Limb (tissue), 2 donors: ENCODE measurements at regions not wholly inside any gene's neighbourhood (a gene's known extent, or its start where the extent isn't known, plus 50 kb on each side); places are given as distances from the start of the nearest gene placed in this dataset.
"Not testable (repeated sequence)": the region's sequence is repeated elsewhere in the genome, so short reads cannot be mapped to it uniquely, and the experiment has no call there.

ENCODE experiments used
- DNase-seq, 2 donors: peaks; one replicate each; pipeline ENCODE4 v3.0.0-alpha.2; 2016; ENCODE audit errors: extremely low spot score in 2 of 2

- peak in 1 of 2 donors; percentile 46 for DNase-seq
These were observed 612.2 kb downstream of the IQCM start for GRCh38 chr4:149203256-149204001.

GRCh38 chr4:149202117-149202516 lies 613.5 kb downstream of the IQCM start:
- peak in 1 of 2 donors; percentile 59 for DNase-seq

GRCh38 chr4:149199594-149199993 lies 616.0 kb downstream of the IQCM start:
- no peak for DNase-seq

DNA sequence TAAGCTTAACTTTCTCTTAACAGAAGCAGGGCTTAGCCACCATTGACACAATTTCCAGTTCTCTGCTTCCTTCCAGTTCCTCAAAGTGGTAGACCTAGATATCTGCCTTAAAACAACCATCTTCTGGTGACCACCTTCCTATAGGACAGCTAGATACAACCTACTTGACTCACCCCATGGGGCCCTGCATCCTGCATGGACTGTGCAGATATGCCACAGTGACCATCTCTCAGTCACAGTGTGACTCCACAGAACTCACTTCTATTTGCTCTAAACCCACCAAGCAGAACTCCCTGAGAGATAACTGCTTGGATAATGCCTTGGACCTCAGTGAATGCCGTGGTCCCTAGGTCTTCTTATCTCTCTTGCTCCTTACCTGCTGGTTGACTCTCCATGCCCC lies 621.6 kb downstream of the IQCM start:
- no peak for DNase-seq

DNA sequence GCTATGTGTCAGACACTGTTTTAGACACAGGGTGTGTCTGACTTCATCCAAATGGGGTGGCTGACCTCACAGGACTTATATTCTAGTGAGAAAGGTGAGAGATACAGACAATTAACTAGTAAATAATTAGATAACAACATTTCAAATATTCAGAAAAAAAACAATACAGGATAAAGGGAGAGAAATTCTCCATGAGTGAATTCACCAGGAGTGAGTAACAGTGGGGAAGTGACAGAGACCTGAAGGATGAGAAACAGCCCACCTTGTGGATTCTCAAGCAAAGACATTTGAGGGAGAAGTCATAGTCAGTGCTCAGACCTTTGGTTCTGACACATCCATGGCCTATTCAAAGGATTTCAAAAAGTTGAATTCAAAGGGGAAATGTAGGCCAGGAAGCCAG lies 627.9 kb downstream of the IQCM start:
- no peak for DNase-seq

- no peak for DNase-seq
These were observed 632.0 kb downstream of the IQCM start for GRCh38 chr4:149183638-149184037.

DNA sequence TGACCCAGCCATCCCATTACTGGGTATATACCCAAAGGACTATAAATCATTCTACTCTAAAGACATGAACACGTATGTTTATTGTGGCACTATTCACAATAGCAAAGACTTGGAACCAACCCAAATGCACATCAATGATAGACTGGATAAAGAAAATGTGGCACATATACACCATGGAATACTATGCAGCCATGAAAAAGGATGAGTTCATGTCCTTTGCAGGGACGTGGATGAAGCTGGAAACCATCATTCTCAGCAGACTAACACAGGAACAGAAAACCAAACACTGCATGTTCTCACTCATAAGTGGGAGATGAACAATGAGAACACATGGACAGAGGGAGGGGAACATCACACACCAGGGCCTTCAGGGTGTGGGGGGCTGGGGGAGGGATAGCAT lies 634.2 kb downstream of the IQCM start:
- not testable (repeated sequence) for DNase-seq

GRCh38 chr4:149176039-149176438 lies 639.6 kb downstream of the IQCM start:
- no peak for DNase-seq

GRCh38 chr4:149175549-149175948 lies 640.1 kb downstream of the IQCM start:
- no peak for DNase-seq

DNA sequence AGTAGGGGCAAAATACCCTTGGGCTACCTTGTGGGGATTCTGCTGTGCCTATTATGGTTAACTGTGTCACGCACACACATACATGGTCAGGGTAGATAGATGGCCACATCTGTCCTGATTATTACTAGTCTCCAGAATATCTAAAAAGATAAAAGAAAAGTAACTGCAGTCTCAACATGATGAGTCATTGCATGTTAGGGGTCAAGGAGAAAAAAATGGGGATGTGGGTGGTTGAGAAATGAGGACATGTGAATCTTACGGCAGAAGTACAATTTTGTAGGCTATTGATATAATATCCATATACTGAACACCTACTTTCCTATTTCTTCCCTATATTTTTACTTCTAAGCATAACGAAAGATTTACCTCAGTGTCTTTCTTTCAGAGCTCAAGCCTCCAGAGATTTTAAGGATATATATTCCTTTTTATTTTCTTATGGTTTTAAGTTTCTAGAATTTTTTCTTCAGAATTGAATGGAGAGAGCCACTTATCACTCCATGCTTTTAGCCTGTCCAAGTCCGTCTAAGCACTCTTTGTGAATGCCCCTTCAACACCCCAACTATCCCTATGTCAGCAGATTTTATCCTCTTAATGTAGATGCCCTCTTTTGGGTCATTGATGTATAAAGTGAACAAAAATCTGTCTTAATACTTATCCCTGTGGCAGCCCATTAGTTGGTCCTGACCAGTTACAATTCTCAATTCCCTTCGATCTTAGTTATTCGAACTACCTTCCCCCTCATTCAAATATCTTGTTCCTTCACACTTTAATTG lies 642.2 kb downstream of the IQCM start:
- DNase-seq: no peak

DNA sequence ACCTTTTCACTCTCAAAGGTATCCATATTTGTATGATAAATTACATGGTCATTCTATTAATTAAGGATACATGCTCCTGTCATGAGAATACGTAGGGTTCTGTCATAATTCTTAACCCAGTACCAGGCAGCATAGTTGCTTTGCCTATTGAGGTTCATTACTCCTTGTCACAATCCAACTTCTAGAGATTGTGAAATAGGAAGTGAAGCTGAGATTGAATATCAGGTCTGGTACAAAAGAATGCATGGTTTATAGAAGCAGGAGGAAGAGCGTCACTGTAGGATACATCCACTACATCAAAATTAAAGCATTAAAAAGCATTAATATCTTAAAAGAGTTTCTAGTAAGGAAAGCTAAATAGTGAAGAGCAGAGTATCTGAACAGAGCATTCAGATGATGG lies 647.0 kb downstream of the IQCM start:
- no peak for DNase-seq

DNA sequence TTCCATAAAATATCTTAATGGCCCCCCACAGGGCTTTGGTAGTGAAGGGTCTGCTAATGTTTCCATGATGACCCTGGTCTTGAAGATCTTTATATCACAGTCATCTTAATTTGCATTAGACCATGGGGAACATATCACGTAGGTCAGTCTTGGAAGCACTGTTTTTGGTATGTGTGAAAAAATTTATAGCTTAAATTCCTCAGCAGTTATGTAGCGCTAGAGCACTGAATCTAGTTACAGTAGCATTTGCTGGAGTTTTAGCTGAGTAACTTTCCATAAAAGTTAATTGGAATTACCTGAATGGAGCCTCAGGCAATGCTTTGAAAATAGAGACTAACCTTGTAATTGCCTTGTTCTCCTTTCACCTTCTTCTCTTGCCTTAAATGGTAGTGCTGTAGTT lies 648.8 kb downstream of the IQCM start:
- DNase-seq: no peak

DNA sequence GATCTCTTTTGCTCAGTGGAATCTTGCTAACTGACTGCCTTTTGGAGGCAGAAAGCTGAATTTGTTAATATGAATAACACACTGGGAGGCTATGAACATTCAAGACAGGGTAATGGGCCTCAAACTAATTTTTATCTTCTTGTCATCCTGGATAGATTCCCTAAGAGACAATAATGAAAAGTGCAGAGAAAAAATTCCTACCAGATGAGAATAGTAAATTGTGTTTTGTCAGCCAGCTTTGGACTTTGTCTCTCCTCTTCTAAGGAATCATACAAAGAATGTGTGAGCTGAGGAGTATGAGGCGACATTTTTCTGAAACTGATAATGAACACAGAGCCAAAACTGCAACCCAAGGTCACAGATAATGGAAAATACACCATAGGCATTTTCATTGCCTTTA lies 649.3 kb downstream of the IQCM start:
- no peak for DNase-seq

DNA sequence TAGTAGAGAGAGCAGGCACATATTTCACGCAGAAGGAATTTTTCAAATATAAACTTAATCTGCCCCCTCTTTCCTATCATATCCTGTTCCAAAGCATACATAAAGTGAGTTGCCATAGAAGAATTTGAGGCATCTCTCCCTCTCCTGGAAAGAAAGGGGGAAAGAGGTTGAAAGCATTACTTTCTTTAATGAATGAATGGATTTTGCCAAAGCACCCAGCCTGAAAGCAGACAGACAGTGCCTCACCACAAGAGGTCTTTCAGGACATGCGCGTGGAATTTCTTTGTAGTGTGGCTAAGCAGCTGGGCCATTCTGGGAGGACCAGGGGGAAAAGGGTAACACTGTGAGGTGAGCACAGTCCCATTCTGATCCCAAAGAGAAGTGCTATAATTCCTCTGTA lies 651.4 kb downstream of the IQCM start:
- DNase-seq: no peak

- no peak for DNase-seq
These were observed 654.4 kb downstream of the IQCM start for GRCh38 chr4:149161247-149161646.

GRCh38 chr4:149160370-149160769 lies 655.3 kb downstream of the IQCM start:
- DNase-seq: no peak

- DNase-seq: no peak
These were observed 656.8 kb downstream of the IQCM start for GRCh38 chr4:149158817-149159216.

GRCh38 chr4:149145803-149146202 lies 669.8 kb downstream of the IQCM start:
- DNase-seq: no peak

- DNase-seq: no peak
These were observed 671.6 kb downstream of the IQCM start for GRCh38 chr4:149144060-149144459.

- DNase-seq: no peak
These were observed 674.3 kb downstream of the IQCM start for GRCh38 chr4:149141391-149141790.

GRCh38 chr4:149140841-149141240 lies 674.8 kb downstream of the IQCM start:
- DNase-seq: no peak

GRCh38 chr4:149136951-149137620 lies 678.6 kb downstream of the IQCM start:
- peak; percentile 37 to 72 for DNase-seq
